ENCODE measurements at regions not wholly inside any gene's neighbourhood (a gene's known extent, or its start where the extent isn't known, plus 50 kb on each side); places are given as distances from the start of the nearest gene placed in this dataset.
"Not testable (repeated sequence)": the region's sequence is repeated elsewhere in the genome, so short reads cannot be mapped to it uniquely, and the experiment has no call there.

- TF ChIP-seq ZNF701 (tag by site-specific recombination; IDR thresholded peaks at IDR 0.05) (no peak), ZNF404 (tag by site-specific recombination; IDR thresholded peaks at IDR 0.05) (no peak), MYNN (tag by site-specific recombination; IDR thresholded peaks at IDR 0.05; ENCODE audit: borderline replicate concordance) (no peak), ZNF223 (tag by site-specific recombination; IDR thresholded peaks at IDR 0.05) (no peak), PRDM10 (tag by site-specific recombination; IDR thresholded peaks at IDR 0.05) (no peak), ZBTB49 (tag by site-specific recombination; IDR thresholded peaks at IDR 0.05; ENCODE audit: low read depth) (no peak)
These were observed 331.8 kb upstream of the NMUR2 start (continued) for GRCh38 chr5:152736906-152737305.

GRCh38 chr5:152739916-152740315 is 334.8 kb upstream of the NMUR2 start:
- H3K36me3 ChIP-seq (ENCODE audit: control insufficient read depth in 2 of 2, insufficient read depth in 1 of 2, low read length in 2 of 2), result no peaks in the 10 kb centered on the region
- CTCF ChIA-PET, result interaction anchor here (0.6 kb wide), 1 partner anchor 70 kb away, joined by 3 read pairs; no protein-coding TSS in a partner anchor
- POLR2A ChIA-PET, result no interaction called here
- TF ChIP-seq ZNF19 (tag by site-specific recombination; IDR thresholded peaks at IDR 0.05; ENCODE audit: low read depth), result no peak
- no peak for TF ChIP-seq HOXD13 (CRISPR knock-in tag; IDR thresholded peaks at IDR 0.05; ENCODE audit: borderline replicate concordance)
- no peak for TF ChIP-seq ZBTB26 (tag by site-specific recombination; optimal IDR thresholded peaks at IDR 0.05)
- no peak for TF ChIP-seq ZNF274 (IDR thresholded peaks at IDR 0.05; ENCODE audit: low read length)
- no peak for TF ChIP-seq ZNF274 (tag by site-specific recombination; IDR thresholded peaks at IDR 0.05; ENCODE audit: borderline replicate concordance)
- TF ChIP-seq ZNF155 (tag by site-specific recombination; IDR thresholded peaks at IDR 0.05), result no peak
- no peak for TF ChIP-seq ZNF335 (tag by site-specific recombination; conservative IDR thresholded peaks at IDR 0.05)
- TF ChIP-seq ZNF132 (tag by site-specific recombination; IDR thresholded peaks at IDR 0.05; ENCODE audit: borderline replicate concordance), result no peak
- no peak for TF ChIP-seq REPIN1 (tag by site-specific recombination; IDR thresholded peaks at IDR 0.05; ENCODE audit: low read depth)
- TF ChIP-seq GLIS1 (tag by site-specific recombination; IDR thresholded peaks at IDR 0.05), result no peak
- no peak for TF ChIP-seq ZNF350 (tag by site-specific recombination; IDR thresholded peaks at IDR 0.05)
- TF ChIP-seq ZNF16 (tag by site-specific recombination; IDR thresholded peaks at IDR 0.05; ENCODE audit: low read depth), result no peak
- no peak overlapping the region for H3K4me3 ChIP-seq (ENCODE audit: low read depth, low read length)
- no peaks in the 10 kb centered on the region for H3K4me1 ChIP-seq (ENCODE audit: control insufficient read depth, insufficient read depth, low read length)
- no peak overlapping the region for H3K27ac ChIP-seq (ENCODE audit: extremely low read depth, low read depth, low read length)
- H3K9me3 ChIP-seq (ENCODE audit: control insufficient read depth, insufficient read depth, low read depth, low read length), result no peaks in the 10 kb centered on the region

GRCh38 chr5:152741126-152741525 is 336.0 kb upstream of the NMUR2 start:
- H3K36me3 ChIP-seq (ENCODE audit: control insufficient read depth in 2 of 2, insufficient read depth in 1 of 2, low read length in 2 of 2); CTCF ChIA-PET; H3K9me3 ChIP-seq (ENCODE audit: control insufficient read depth, insufficient read depth, low read depth, low read length); H3K4me3 ChIP-seq (ENCODE audit: low read depth, low read length); H3K4me1 ChIP-seq (ENCODE audit: control insufficient read depth, insufficient read depth, low read length); POLR2A ChIA-PET; H3K27ac ChIP-seq (ENCODE audit: extremely low read depth, low read depth, low read length): not testable (repeated sequence)

- H3K36me3 ChIP-seq (ENCODE audit: control insufficient read depth in 2 of 2, insufficient read depth in 1 of 2, low read length in 2 of 2); H3K27ac ChIP-seq (ENCODE audit: extremely low read depth, low read depth, low read length); POLR2A ChIA-PET; H3K4me1 ChIP-seq (ENCODE audit: control insufficient read depth, insufficient read depth, low read length); H3K4me3 ChIP-seq (ENCODE audit: low read depth, low read length); CTCF ChIA-PET; H3K9me3 ChIP-seq (ENCODE audit: control insufficient read depth, insufficient read depth, low read depth, low read length): not testable (repeated sequence)
These were observed 382.7 kb upstream of the NMUR2 start for GRCh38 chr5:152787709-152788217.
